Fibroblast of peridontal ligament (primary cell): ENCODE measurements at regions not wholly inside any gene's neighbourhood (a gene's known extent, or its start where the extent isn't known, plus 50 kb on each side); places are given as distances from the start of the nearest gene placed in this dataset.

Experiments
- DNase-seq: peaks from one replicate; pipeline ENCODE4 v3.0.0-alpha.2; 2010; ENCODE audit errors: extremely low read depth

GRCh38 chr13:43984292-43984691 is 104.6 kb downstream of the LACC1 start:
- no peak for DNase-seq

- no peak for DNase-seq
These were observed 105.8 kb downstream of the LACC1 start for GRCh38 chr13:43985422-43986072.

DNA sequence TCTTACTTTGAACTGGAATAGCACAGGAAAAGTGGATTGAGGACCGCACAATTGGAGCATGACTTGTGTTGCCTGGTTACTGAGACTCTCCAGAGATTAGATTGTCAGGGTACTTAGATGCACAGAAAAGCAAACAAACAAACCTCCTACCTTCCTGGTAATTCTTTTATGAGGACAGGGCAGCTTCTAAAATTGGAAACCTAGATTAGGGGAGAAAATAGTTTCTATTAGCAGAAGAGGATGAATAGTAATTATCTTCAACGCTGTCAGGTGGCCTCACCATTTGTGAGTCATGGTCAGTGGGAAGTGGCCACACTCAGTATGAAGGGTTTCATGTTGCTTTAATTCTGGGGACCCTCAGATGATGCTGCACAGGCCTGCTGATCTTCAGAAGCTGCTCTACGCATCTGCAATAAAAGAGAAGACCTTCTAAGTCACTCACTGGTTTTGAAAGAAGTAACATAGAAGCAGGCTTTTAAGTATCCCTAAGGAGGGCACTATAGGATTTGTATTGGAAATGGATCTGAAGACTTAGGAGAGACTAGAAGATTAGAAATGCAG is 106.8 kb downstream of the LACC1 start:
- DNase-seq = peak; percentile 13

- DNase-seq = peak; percentile 21
These were observed 108.6 kb downstream of the LACC1 start for GRCh38 chr13:43988302-43988701.

GRCh38 chr13:43990021-43990420 is 110.3 kb downstream of the LACC1 start:
- DNase-seq = no peak

- no peak for DNase-seq
These were observed 111.1 kb downstream of the LACC1 start for GRCh38 chr13:43990829-43991228.

- no peak for DNase-seq
These were observed 112.1 kb downstream of the LACC1 start for GRCh38 chr13:43991773-43992201.

GRCh38 chr13:43992211-43992610 is 112.5 kb downstream of the LACC1 start:
- DNase-seq = no peak

DNA sequence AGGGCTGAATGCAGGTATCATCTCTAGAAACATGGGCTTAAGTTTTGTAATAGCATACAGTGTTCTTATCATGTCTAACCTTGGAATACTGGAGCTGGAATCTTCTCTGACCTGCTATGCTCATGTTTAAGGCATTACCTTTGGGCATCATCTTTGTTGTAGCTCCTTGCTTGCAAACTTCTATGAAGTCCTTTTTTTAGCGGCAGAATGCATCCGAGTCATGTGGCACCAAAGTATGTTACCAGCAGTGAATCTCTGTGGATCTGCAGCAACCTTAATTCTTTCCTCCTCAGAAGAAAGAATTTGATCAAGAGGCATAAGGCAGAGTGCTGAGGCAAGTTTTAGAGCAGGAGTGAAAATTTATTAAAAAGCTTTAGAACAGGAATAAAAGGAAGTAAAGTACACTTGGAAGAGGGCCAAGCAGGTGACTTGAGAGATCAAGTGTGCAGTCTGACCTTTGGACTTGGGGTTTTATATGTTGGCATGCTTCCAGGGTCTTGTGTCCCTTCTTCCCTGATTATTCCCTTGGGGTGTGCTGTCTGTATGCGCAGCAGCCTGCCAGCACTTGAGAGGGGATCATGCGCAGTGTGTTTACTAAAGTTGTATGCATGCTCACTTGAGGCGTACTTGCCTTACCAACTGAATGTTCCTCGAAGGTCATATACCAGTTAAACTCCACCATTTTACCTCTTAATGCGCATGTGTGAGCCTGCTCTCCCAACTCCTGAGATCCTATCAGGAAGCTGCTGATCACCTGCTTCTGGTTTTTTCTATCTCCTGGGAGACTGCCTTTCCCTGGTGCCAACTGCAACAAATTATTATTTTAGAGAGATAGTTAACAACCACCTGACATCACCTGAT is 115.5 kb downstream of the LACC1 start:
- DNase-seq = no peak

DNA sequence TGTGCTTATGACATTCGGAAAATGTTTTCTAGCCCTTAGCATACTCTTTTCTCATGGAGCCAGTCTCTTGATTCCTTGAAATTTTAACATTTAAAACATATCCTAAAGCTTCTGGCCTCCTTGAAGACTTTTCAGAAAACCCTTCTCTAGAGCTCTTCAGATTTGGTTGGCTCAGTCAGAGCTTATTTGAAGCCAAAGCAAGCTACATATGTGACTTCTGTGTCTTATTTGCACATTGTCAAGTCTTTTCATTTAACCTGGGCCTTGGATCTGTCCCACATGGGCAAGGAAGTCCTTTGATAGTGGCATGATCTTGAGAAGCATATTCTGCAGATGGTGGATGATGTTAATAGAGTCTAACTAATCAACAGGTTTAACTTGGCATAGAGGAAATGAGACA is 116.5 kb downstream of the LACC1 start:
- no peak for DNase-seq

DNA sequence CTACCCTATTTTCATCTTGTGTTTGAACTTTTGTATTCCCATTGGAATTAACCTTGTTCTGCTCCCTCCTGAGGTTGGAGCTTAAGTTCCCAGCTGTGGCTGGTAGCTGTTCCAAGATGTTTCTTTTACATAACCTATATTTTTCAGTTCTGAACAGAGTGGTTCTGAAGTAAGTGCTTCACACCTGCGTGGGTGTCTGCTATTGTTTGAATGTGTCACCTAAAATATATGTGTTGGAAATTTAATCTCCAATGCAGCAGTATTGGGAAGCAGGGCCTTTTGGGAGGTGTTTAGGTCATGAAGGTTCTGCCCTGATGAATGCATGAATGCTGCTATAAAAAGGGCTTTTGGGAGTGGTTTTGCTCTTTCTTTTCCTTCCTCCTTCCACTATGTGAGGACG is 123.8 kb downstream of the LACC1 start:
- DNase-seq = no peak

DNA sequence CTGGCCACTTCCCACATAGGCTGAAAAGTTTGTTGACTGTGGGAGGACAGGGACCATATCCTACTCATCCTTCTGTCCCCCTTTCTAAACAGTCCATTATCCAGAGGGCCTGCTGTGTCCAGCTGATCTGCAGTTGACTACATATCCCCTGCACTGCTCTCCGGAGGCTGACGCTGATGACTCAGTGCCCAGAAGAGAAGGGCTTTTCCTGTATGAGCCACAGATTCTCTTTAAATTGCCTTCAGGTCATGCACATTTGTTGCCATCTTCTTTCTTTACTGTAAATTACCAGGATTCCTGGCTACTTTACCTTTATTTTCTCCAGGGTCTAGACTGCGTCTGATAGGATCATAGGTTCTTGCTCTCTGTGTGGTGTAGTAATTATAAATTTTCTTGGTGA is 125.2 kb downstream of the LACC1 start:
- DNase-seq = peak; percentile 64

DNA sequence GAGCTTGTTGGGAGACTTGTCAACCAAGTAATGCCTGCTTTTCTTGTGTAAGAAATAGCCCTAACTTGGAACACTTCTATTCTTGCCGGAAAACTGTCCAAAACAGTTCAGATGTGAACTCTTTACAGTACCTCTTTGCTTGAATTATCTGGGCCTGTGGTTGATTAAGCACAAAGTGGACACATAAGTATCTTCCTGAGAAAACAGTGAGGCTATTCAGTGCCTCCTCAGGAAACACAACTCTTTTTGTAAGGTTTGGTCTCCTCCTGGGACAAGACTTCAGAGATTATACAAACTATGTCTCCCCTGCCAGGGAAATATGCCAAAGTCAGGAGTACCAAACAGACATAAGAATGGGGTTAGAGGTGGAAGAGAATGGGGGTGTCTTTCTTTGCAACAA is 127.7 kb downstream of the LACC1 start:
- no peak for DNase-seq

DNA sequence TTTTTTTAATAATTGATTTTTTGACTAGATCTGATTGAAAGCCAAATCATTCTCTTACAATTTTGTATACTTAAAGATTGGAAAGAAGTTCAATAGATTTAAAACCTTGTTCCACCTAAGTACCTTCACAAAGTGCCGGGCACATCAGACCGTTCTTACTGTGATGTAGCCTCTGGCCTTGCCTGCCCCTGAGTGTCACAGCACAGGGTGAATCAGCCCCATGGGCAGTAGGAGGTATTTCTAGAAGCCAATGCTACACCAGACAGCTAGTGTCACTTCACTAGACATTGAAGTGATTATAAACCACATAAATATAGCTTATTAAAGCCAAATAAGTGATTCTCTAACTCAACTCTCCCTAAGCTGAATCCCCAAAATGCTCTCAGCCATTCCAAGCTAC is 131.3 kb downstream of the LACC1 start:
- no peak for DNase-seq

- peak; percentile 23 for DNase-seq
These were observed 133.4 kb downstream of the LACC1 start for GRCh38 chr13:44012910-44013757.

GRCh38 chr13:44013758-44014291 is 134.1 kb downstream of the LACC1 start:
- peak; percentile 77 for DNase-seq

GRCh38 chr13:44014501-44014900 is 134.8 kb downstream of the LACC1 start:
- DNase-seq = no peak

DNA sequence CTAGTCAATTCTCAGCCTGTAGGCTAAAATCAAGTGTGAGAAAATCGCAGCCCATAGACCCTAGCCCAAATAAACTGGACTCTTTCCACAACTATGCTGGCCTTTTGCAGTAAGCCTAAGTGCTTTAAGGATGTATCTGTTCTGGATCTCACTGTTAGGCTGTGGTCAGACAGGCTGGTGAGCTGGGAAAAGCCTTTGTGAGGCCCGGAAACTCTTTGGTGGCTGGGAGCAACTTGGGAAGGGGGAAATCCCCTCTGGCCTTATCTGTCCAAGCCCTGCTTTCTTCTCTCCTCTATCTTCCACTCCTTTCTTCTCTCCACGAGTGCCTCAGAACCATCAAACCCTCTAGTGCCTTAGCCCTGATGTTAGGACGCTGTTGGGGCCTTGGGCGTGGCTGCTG is 135.4 kb downstream of the LACC1 start:
- no peak for DNase-seq

DNA sequence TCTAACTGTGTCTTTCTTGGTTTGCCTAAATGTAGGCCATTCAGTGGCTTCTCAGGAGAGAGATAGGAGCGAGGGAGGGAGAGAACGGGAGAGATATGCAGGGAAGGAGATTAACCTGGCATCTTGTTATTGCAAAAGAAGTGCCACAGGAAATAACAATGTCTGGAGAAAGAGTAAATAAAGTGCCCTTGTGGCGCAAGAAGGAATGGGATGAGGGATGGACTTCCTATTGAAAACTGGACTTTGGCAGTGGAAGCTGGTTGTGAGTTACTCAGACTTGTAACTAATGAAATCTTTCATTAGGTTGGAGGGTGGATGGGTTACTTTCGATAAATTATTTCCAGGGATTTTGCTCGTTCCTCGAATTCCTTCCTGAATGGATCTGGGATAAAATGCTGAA is 136.1 kb downstream of the LACC1 start:
- no peak for DNase-seq

DNA sequence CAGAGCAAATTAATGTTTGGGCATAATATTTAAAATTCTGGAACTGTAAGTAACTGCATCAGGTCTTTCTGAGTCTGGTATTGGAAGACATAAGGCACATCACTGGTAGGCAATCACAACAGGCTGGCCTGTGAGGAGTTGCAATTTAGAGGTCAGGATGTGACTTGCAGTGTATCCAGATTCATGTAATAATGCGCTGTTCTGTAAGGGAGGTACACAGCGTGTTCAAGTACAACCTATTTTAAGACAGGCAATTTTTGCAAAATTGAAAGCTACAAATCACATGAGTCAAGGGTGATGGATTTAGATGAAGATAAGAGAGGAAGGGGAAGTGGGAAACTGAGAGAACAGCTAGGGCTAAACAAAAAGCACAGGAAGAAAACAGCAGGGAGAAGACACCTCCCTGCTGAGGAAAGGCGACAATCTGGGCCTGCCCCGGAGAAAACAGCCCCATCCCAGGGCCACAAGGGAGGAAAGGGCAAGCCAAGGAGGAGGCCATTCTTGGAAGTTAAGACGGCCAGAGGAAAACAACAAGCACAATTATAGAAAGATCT is 138.1 kb downstream of the LACC1 start:
- no peak for DNase-seq

GRCh38 chr13:44019651-44020050 is 139.9 kb downstream of the LACC1 start:
- no peak for DNase-seq
